GM19035 (cell line): ENCODE measurements at regions not wholly inside any gene's neighbourhood (a gene's known extent, or its start where the extent isn't known, plus 50 kb on each side); places are given as distances from the start of the nearest gene placed in this dataset.
"Not testable (repeated sequence)": the region's sequence is repeated elsewhere in the genome, so short reads cannot be mapped to it uniquely, and the experiment has no call there.

Source experiments
- ATAC-seq: cut with Tn5 transposase; IDR thresholded peaks from one replicate; pipeline ENCODE4 v1.9.1; 2021; ENCODE audit not compliant: unreplicated experiment

- no peak for ATAC-seq
These were observed 613.5 kb upstream of the TBX3 start for GRCh38 chr12:115297445-115297844.

GRCh38 chr12:115296613-115297198 is 612.7 kb upstream of the TBX3 start:
- ATAC-seq, result no peak

- no peak for ATAC-seq
These were observed 611.9 kb upstream of the TBX3 start for GRCh38 chr12:115295886-115296285.

- ATAC-seq, result no peak
These were observed 610.6 kb upstream of the TBX3 start for GRCh38 chr12:115294453-115295133.

- not testable (repeated sequence) for ATAC-seq
These were observed 601.5 kb upstream of the TBX3 start for GRCh38 chr12:115285429-115285828.

GRCh38 chr12:115273456-115273855 is 589.5 kb upstream of the TBX3 start:
- no peak for ATAC-seq

- no peak for ATAC-seq
These were observed 584.5 kb upstream of the TBX3 start for GRCh38 chr12:115268451-115268850.

GRCh38 chr12:115267891-115268290 is 583.9 kb upstream of the TBX3 start:
- ATAC-seq, result no peak

GRCh38 chr12:115267464-115267863 is 583.5 kb upstream of the TBX3 start:
- ATAC-seq, result no peak

- ATAC-seq, result no peak
These were observed 580.6 kb upstream of the TBX3 start for GRCh38 chr12:115264605-115265004.

- ATAC-seq, result no peak
These were observed 577.9 kb upstream of the TBX3 start for GRCh38 chr12:115261691-115262398.

- ATAC-seq, result no peak
These were observed 577.0 kb upstream of the TBX3 start for GRCh38 chr12:115260762-115261675.

- ATAC-seq, result no peak
These were observed 576.2 kb upstream of the TBX3 start for GRCh38 chr12:115259968-115260747.

- no peak for ATAC-seq
These were observed 573.8 kb upstream of the TBX3 start for GRCh38 chr12:115257791-115258190.

GRCh38 chr12:115255962-115256361 is 572.0 kb upstream of the TBX3 start:
- no peak for ATAC-seq

GRCh38 chr12:115255257-115255656 is 571.3 kb upstream of the TBX3 start:
- ATAC-seq, result no peak

- ATAC-seq, result no peak
These were observed 569.1 kb upstream of the TBX3 start for GRCh38 chr12:115253049-115253448.

GRCh38 chr12:115251727-115252126 is 567.8 kb upstream of the TBX3 start:
- ATAC-seq, result no peak

GRCh38 chr12:115249671-115250278 is 565.8 kb upstream of the TBX3 start:
- no peak for ATAC-seq

GRCh38 chr12:115245020-115245419 is 561.0 kb upstream of the TBX3 start:
- no peak for ATAC-seq
